Left renal cortex interstitium (tissue), 4 donors: ENCODE measurements at regions not wholly inside any gene's neighbourhood (a gene's known extent, or its start where the extent isn't known, plus 50 kb on each side); places are given as distances from the start of the nearest gene placed in this dataset.

Experiments
- DNase-seq, 4 donors: peaks; one replicate each; pipeline ENCODE4 v3.0.0-alpha.2; 2013; ENCODE audit warnings: low read depth in 4 of 4, low spot score in 2 of 4, missing footprints in 1 of 4

GRCh38 chr14:49401373-49401772, 184.8 kb downstream of the RPS29 start:
- DNase-seq = no peak

DNA sequence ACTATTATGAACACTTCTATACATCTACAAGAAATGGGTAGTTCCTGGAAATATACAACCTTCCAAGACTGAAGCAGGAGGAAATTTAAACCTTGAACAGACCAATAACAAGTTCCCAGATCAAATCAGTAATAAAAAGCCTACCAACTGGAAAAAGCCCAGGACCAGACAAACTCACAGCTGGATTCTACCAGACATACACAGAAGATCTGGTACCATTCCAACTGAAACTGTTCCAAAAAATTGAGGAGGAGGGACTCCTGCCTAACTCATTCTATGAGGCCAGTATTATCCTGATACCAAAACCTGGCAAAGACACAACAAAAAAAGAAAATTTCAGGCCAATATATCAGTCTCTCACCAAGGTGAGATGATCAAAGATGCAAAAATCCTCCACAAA, 189.4 kb downstream of the RPS29 start:
- no peak for DNase-seq

DNA sequence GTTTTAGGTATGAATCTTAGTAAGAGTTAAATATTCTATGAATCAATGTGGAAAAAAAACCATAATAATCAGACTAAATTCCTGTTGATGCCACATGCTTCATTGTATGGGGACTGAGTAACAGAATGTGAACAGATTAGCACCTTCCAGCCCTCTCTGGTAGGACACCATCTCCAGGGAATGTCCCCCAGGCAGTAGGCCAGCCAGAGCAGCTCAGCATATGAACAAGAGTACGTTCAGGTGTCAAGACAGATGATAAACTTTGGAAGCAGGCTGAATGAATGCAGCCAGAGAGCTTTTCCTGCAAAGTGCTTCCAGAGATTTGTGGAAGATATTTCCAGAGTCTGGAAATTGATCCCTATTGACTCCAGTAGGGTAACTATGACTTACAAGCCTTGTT, 204.4 kb downstream of the RPS29 start:
- DNase-seq = no peak

DNA sequence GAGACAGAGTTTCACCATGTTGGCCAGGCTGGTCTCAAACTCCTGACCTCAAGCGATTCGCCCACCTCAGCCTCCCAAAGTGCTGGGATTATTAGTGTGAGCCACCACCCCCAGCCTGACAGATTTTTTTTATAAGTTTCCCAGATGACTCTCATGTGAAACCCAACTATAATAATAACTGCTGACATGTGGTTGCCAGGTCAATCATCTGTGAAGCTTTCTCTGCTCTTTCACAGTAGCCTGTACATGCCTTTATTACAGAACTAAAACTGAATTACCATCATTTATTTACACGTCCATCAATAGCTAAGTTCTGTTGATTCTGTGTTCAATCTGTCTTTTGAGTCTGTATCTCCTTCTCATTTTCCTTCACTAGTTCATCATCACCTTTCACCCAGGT, 218.5 kb downstream of the RPS29 start:
- no peak for DNase-seq

DNA sequence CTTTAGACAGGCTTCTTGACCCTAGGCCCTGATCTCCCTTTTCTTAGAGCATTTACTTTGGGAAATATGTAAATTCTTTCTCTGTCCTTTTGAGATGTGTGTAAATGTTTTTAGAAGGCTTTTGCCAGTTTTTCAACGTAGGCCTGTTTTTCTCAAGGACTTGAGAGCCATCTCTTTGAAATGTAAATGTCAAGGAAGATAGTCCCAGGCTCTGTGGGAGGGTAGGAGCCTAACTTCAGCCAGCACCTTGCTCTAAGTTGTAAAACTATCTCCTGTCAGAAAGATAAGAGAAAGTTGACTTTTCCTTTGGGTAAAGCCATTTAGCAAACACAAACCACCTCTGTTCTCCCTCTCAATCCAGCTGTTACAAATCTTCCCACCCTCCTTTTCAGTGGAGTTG, 219.8 kb downstream of the RPS29 start:
- no peak for DNase-seq

GRCh38 chr14:49364752-49365117, 221.4 kb downstream of the RPS29 start:
- no peak for DNase-seq

DNA sequence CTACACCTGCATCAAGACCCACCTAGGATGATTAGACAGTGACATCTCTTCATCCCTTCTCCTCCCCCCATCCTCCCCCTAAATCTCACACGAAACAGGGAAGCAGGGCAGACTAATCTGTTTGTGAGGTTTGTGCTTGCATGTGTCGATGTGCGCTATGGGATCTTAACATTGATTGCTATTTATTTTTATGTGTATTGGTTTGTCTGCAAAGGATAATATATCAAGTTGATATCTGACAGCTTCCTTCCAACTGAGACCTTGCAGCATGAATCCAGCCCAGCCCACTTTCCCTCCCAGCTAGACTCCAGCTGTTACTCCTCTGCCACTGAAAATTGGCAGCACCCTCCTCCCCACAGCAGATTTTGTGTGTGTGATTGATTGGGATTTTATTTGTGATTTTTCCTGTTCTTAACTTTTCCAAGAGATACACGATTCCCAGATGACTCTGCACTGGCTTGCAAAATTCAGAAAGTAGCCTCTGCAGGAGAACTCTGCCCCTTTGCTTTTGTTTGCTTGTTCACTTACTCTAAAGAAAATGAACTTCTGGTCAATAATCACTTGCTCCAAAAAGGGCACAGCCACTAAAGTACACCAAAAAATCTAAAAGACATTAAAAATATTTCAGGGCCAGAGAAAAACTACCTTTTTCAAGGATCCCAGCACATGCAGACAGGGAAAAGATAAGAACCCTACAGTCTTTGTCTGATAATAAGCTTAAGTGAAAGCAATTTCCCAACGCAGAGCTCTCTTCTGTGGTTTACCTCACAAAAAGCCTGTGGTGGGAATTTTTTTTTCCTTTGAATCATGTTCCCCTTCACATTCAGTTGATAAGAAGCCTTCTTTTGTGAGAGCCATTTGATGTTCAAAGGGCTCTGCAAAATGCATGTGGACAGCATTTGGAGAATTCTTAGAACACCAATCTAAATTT, 222.1 kb downstream of the RPS29 start:
- DNase-seq = no peak

DNA sequence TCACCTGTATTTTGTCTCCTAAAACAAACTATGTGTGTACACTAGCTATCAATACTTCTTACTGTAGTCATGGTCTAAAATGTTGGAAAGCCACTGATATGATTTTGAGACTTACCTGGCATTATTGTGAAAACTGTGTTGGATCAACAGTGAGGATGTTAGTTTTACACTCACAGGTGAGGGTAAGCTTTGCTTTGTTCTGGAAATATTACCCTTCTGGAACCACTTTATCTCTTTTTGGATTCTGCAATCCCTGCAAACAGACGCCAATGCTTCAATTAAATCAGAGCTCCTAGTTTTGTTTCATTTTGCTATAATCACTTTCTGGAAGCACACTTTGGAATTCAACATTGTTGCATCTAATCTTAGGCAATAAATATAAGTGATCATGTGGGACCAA, 223.3 kb downstream of the RPS29 start:
- no peak for DNase-seq

DNA sequence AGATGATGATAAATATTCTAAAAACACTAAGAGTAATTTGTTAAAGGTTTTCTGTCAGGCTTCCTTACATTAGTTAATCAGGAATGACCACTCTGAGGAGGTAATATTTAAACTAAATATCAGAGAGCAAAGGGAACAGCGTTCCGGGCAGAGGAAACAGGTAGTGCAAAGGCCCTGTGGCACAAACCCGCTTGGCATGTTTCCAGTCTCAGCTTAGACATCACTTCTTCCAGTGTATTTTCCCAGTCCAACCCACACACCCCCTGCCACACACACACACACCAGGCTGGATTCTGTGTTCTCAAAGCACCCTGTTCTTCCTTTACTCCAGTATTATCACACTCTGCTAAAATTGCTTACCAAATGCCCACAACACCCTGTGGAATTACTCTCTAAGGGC, 247.1 kb downstream of the RPS29 start:
- DNase-seq = no peak

GRCh38 chr14:49319810-49320209, 266.4 kb downstream of the RPS29 start:
- no peak for DNase-seq

DNA sequence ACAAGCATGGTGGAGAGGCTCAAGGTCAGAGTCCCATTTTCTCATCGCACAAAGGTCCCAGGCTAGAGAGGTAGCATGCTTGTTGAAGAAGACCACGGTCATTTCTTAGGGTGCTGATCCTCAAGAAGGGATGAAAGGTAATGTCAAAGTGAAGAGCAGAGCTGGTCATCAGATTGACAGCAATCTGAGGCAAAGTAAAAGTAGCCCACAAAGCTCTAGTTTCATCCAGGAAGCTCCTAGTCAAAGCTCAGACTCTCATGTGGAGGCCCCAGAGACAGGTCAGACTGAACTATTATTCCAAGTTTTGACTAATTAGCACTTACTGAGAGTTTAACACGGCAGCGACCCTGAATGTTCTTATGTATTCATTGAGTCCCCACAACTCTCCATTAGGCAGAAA, 270.6 kb downstream of the RPS29 start:
- DNase-seq = no peak

GRCh38 chr14:49314737-49315136, 271.4 kb downstream of the RPS29 start:
- no peak for DNase-seq

GRCh38 chr14:49313108-49313507, 273.1 kb downstream of the RPS29 start:
- DNase-seq = no peak

DNA sequence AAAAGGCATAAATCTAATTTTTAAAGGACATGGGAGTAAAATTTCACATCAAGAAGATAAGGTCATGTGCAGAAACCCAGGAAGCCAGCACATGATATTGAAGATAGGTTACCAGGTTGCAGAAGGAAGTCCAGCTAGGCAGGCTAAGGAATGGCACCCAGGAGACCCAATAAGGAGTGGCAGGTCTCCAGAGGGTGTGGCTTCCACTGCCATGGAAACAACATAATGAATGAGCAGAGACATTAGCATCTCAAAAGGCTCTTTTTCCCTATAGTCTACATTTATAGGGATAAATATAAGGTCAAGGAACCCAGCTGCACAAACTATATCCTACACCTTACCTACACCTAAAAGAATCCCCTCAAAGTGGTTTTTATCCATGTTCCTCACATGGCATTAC, 275.9 kb downstream of the RPS29 start:
- DNase-seq = no peak

DNA sequence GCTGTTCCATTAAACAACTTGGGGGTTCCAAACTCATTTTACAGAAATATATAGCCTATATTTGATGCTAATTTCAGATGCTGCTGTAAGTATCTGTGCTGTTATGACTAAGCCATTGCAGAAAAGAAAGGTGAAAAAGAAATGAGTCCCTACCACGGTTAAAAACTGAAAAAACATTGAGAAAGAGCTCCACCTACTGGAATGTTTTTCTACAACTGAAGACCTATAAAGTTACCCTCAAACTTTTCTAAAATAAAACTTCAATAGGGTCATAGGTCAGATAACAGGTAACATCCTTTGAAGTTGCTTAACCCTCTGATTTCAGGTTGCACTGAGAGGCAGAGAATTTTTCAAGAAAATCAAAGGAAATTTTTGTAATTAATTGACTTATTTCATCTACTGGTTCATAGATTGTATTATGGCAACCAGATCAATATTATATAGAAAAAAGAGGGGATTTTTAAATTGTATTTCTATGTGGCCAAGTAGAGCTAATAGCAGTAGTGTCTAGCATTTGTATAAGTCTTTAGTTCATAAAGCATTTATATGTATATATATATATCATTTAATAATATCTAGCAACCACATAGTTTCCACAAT, 279.9 kb downstream of the RPS29 start:
- DNase-seq = peak in 1 of 4 donors; percentile 25

DNA sequence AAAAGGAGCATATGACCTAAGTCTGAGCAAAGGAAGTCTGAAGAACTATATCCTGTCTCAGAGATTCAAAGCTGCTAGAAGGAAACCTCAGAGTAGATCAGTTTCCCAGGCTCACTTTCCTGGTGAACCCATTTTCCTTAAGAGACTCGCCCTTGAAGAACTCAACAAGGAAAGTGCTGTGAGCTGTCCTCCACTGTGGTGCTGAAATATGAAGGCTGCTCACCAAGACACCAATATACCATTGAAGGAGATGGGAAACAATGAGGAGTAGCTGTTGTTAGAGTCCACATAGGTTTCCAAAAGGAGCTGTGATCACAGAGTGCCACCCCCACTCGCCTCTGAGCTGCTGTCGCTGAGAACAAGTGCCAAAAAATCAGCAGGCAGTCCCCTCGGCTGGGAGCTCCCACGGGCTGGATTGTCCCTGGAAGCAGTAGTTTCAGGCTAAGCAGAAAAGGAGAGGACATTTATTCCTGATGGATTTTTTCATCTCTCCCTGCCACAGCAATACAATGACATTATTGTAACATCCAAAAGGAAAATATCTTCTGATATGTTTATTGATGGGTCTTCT, 282.1 kb downstream of the RPS29 start:
- peak; percentile 37 to 83 (median 61) for DNase-seq

DNA sequence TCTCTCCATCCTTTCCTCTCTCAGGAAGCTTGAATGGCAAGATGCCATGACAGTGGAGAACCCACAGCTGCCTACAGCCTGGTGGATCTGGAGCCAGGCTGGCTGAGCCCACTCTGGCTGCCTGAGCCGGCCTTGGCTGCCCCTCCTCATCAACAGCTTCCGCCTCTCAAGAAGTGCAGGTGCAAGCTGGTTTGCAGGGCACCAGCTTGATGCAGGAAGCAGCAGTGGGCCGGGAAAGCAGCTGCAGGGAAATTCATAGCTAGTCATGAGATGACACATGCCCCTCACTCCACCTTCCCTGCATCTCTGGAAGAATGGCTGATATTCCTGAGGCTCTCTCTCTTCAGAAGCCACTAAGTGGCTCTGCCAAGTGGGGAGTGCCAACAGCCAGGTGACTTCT, 289.1 kb downstream of the RPS29 start:
- DNase-seq = no peak

DNA sequence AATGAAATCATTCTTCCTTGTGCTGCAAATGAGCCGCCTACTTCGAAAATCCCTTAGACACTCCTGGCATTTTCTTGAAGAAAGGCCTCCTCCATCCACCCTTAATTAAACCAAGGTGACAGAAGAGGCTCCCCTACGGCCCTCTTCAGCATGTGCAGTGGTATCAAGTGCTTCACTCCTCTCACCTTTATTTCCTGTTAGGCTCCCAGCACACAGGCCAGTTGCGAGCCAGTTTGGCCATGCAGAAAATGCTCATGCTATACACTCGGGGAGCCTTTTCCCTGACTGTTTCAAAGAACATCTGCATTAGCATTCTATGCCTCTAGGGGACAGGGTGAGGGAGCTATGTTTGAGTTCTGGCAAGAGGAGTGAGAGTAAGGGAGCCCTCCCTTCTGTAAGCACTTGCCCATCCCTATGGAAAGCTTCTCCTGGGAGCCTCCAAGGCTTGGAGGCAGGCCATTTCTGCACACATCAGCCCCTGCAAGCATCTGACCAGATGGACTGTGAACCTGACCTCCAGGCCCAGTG, 291.5 kb downstream of the RPS29 start:
- DNase-seq = no peak

DNA sequence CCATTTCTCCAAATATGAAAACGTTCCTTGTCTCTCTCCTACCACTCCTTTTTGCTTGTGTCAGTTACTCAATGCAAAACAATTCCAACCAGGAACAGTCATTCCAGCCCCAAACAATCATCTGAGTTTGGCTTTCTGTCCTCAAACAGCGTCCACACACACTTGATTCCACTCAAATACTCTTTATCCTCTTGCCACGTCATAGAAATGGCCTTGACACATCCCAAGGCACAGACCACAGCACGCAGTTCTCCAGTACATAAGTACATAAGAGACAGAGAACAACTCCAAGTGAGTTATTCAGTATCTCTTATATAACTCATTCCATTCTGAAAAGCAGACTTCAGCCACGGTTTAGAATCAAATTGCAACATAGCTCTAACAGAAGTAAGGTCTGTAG, 299.2 kb downstream of the RPS29 start:
- DNase-seq = no peak

GRCh38 chr14:49286257-49286983, 299.8 kb downstream of the RPS29 start:
- no peak for DNase-seq

DNA sequence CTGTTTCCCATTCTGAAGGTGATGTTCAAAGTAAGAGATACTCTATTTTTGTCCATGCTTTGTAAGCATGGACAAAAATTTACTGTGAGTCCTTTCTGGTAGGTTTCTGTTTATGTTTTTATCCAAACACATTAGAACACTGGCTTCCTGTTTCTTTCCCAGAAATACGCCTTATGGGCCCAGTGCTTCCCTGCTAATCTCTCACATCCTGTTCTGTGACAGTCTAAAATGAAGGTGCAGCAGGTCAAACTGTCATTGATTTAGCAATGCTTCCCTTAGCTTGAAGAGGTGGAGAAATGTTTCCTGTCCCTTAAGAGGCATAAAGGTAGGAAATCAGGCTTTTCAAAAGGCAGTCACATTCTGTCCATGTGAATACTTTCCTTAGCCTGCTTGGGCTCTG, 305.6 kb downstream of the RPS29 start:
- DNase-seq = no peak
